Ishikawa (cell line): ENCODE measurements at regions not wholly inside any gene's neighbourhood (a gene's known extent, or its start where the extent isn't known, plus 50 kb on each side); places are given as distances from the start of the nearest gene placed in this dataset.

ENCODE experiments used
- FOXM1 ChIP-seq: IDR thresholded peaks from 2 replicates; pipeline ENCODE4 v1.6.1; 2012; ENCODE audit warnings: low read depth, borderline replicate concordance
- MAX ChIP-seq: IDR thresholded peaks from 2 replicates; pipeline ENCODE4 v1.6.1; 2012

- TF ChIP-seq FOXM1 (no peak), MAX (no peak)
Observed at GRCh38 chr4:1576961-1577821, 106.9 kb downstream of the FAM53A start.
